ENCODE measurements at regions not wholly inside any gene's neighbourhood (a gene's known extent, or its start where the extent isn't known, plus 50 kb on each side); places are given as distances from the start of the nearest gene placed in this dataset.

DNA sequence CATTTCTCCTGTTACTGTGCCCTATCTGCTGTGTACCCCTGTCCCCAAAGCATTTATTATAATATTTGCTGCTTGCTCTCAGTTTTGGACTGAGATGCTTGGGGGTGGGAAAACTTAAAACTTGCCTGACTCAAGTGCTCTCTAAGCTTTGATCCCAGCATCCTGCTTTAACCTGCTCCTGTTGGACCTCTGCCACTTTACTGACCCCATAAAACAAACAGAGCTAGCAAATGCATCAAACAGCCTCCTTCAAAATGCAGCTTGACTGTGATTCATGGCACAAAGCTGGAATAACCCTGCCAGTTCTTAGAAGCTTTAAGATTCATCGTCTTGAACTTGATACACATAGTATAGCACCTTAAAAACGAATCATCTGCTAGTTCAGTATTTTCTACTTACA is 212.5 kb downstream of the DEPDC1B start:
- TF ChIP-seq CTCF (conservative IDR thresholded peaks at IDR 0.05; ENCODE audit: low read length) (no peak), EZH2phosphoT487 (IDR thresholded peaks at IDR 0.05; ENCODE audit: borderline replicate concordance) (no peak)

Measured in Loucy (cell line).